ENCODE measurements at regions not wholly inside any gene's neighbourhood (a gene's known extent, or its start where the extent isn't known, plus 50 kb on each side); places are given as distances from the start of the nearest gene placed in this dataset.

DNA sequence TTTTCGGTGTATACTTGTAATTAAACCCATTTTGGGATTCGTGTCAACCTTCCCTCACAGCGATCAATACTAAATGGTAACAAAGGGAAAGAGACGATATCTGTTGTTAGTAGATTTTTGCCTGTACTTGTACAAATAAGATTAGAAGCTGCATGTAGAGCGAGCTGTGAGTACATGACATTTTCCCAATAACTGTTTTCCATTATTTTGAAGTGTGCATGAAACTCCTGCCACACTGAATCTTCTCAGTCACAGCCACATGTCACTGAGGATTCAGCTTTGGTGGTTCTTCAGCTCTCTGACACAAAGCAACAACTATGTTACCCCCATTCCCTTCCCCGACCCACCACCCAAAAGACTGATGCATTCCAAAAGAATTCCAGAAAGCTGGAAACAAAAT is 685.6 kb downstream of the EFNA5 start:
- TF ChIP-seq, protein P1, sequence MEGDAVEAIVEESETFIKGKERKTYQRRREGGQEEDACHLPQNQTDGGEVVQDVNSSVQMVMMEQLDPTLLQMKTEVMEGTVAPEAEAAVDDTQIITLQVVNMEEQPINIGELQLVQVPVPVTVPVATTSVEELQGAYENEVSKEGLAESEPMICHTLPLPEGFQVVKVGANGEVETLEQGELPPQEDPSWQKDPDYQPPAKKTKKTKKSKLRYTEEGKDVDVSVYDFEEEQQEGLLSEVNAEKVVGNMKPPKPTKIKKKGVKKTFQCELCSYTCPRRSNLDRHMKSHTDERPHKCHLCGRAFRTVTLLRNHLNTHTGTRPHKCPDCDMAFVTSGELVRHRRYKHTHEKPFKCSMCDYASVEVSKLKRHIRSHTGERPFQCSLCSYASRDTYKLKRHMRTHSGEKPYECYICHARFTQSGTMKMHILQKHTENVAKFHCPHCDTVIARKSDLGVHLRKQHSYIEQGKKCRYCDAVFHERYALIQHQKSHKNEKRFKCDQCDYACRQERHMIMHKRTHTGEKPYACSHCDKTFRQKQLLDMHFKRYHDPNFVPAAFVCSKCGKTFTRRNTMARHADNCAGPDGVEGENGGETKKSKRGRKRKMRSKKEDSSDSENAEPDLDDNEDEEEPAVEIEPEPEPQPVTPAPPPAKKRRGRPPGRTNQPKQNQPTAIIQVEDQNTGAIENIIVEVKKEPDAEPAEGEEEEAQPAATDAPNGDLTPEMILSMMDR (IDR thresholded peaks at IDR 0.05 in 2 of 3, conservative IDR thresholded peaks at IDR 0.05 in 1 of 3; ENCODE audit: borderline replicate concordance in 1 of 3, insufficient read depth in 1 of 3, low read depth in 2 of 3, low read length in 2 of 3), result no peak
- no peak for TF ChIP-seq POLR2AphosphoS5 (IDR thresholded peaks at IDR 0.05; ENCODE audit: low read depth, low read length)

All from HCT116 (cell line).